ENCODE measurements at regions not wholly inside any gene's neighbourhood (a gene's known extent, or its start where the extent isn't known, plus 50 kb on each side); places are given as distances from the start of the nearest gene placed in this dataset.

- TF ChIP-seq CTCF (IDR thresholded peaks at IDR 0.05; ENCODE audit: borderline replicate concordance, insufficient read depth, low read depth, low read length) = no peak
Measured at GRCh38 chr1:73736125-73736524, 461.9 kb downstream of the LRRIQ3 start.

DNA sequence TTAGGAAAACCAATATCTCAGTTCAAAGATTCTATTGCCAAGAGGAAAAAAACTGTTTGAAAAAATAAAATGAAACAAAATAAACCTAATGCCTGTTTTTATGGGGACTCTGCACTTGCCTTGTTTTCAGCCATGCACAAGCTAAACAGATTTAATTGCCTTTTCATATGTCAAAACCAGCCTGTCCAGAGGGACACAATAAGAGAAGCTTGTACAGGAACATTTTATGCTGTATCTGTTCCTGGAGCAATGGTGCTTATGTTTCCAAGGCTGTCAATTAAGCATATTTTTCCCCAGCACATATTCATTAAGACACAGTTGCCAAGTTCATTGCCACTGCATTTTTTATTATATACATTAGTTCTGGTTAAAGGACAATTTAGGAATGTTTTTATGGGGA is 470.9 kb downstream of the LRRIQ3 start:
- no peak for TF ChIP-seq CTCF (IDR thresholded peaks at IDR 0.05; ENCODE audit: borderline replicate concordance, insufficient read depth, low read depth, low read length)

More at GRCh38 chr1:73736125-73736524, 461.9 kb downstream of the LRRIQ3 start:
- H3K4me3 ChIP-seq (ENCODE audit: low read depth, low read length) = no peak overlapping the region

DNA sequence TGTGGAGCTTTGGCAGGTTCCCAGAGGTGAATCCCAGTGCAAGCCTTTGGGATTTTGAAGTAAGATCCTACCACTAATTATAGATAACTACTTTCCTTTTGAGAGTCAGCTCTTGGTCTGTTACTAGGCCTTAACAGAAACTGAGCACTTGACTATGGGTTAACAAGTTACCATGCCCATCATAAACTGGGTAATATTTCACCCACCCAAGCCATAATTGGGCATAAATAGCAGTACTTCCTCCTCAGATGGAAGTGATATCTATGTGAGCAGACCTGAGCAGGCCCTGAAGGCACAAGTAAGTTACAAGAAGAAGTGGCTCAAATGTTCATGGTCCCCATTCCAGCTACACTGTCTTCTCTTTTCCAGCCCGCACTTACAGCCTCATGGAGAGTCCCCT is 475.9 kb downstream of the LRRIQ3 start:
- no peak for TF ChIP-seq CTCF (IDR thresholded peaks at IDR 0.05; ENCODE audit: borderline replicate concordance, insufficient read depth, low read depth, low read length)
- H3K4me3 ChIP-seq (ENCODE audit: low read depth, low read length) = no peak overlapping the region

More for the DNA sequence above, 470.9 kb downstream of the LRRIQ3 start:
- H3K4me3 ChIP-seq (ENCODE audit: low read depth, low read length) = no peak overlapping the region

DNA sequence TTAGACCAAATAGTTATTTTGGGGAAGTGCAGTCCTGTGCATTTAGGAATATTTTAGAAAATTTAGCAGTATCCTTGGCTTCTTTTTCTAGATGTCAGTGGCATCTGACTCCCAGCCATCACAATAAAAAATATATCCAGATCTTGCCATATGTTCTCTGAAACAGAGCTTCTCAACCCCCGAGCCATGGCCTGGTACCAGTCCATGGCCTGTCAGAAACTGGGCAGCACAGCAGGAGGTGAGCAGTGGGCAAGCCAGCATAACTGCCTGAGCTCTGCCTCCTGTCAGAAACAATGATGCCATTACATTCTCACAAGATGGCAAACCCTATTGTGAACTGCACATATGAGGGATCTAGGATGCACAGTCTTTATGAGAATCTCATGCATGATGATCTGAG is 480.0 kb downstream of the LRRIQ3 start:
- TF ChIP-seq CTCF (IDR thresholded peaks at IDR 0.05; ENCODE audit: borderline replicate concordance, insufficient read depth, low read depth, low read length) = no peak

GRCh38 chr1:73711089-73711488 is 486.9 kb downstream of the LRRIQ3 start:
- no peak for TF ChIP-seq CTCF (IDR thresholded peaks at IDR 0.05; ENCODE audit: borderline replicate concordance, insufficient read depth, low read depth, low read length)
- H3K4me3 ChIP-seq (ENCODE audit: low read depth, low read length) = no peak overlapping the region

More for the DNA sequence above, 480.0 kb downstream of the LRRIQ3 start:
- no peak overlapping the region for H3K4me3 ChIP-seq (ENCODE audit: low read depth, low read length)

DNA sequence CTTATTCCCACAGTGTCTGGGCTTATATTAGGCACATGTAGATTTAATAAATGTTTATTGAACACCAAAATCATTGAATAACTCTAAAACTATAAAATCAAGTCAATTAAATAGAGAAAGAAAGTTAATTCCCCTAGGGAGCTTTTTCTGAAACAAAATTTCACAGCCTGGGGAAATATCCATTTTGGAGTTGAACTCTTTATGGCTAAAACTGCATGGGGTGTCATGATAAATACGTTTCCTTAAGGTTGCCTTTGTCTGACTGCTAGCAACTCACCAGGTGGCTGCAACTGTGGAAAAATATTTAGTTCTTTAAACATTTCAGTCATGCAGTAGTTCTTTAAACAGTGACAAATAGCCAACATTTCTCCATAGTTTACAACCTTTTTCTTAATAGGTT is 496.1 kb downstream of the LRRIQ3 start:
- no peak for TF ChIP-seq CTCF (IDR thresholded peaks at IDR 0.05; ENCODE audit: borderline replicate concordance, insufficient read depth, low read depth, low read length)

DNA sequence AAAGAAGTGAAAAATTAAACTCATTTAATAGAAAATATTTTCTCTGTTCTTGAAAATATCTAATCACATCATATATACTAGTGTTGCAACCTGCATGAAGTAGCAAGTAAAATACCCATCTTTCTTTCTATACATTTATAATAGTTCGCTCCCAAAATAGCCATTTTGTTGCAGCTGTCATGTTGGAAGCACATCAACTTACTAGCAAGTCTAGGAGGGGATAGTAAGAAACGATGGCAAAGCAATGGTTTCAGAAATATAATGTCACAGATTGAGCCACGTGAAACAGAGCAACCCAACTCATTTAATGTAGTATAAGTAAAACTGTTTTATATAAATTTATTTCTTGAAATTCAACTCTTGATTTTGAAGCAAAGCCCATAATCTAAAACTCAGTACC is 521.8 kb downstream of the LRRIQ3 start:
- no peak overlapping the region for H3K4me3 ChIP-seq (ENCODE audit: low read depth, low read length)
- no peak for TF ChIP-seq CTCF (IDR thresholded peaks at IDR 0.05; ENCODE audit: borderline replicate concordance, insufficient read depth, low read depth, low read length)

More for the DNA sequence above, 496.1 kb downstream of the LRRIQ3 start:
- H3K4me3 ChIP-seq (ENCODE audit: low read depth, low read length) = no peak overlapping the region

Data from GM12875 (cell line).